HG02642 (cell line): ENCODE measurements at regions not wholly inside any gene's neighbourhood (a gene's known extent, or its start where the extent isn't known, plus 50 kb on each side); places are given as distances from the start of the nearest gene placed in this dataset.

Experiments
- ATAC-seq: cut with Tn5 transposase; IDR thresholded peaks from one replicate; pipeline ENCODE4 v1.9.1; 2021; ENCODE audit warnings: mild to moderate bottlenecking; ENCODE audit not compliant: unreplicated experiment, poor library complexity

GRCh38 chr16:86663685-86664521 is 85.6 kb downstream of the FOXL1 start:
- ATAC-seq: no peak

- ATAC-seq: peak; percentile 72
Observed at GRCh38 chr16:86664522-86665318, 86.4 kb downstream of the FOXL1 start.

GRCh38 chr16:86665319-86665675 is 86.9 kb downstream of the FOXL1 start:
- ATAC-seq: peak; percentile 22

- ATAC-seq: no peak
Observed at GRCh38 chr16:86665929-86666328, 87.6 kb downstream of the FOXL1 start.

GRCh38 chr16:86667035-86667434 is 88.7 kb downstream of the FOXL1 start:
- no peak for ATAC-seq

DNA sequence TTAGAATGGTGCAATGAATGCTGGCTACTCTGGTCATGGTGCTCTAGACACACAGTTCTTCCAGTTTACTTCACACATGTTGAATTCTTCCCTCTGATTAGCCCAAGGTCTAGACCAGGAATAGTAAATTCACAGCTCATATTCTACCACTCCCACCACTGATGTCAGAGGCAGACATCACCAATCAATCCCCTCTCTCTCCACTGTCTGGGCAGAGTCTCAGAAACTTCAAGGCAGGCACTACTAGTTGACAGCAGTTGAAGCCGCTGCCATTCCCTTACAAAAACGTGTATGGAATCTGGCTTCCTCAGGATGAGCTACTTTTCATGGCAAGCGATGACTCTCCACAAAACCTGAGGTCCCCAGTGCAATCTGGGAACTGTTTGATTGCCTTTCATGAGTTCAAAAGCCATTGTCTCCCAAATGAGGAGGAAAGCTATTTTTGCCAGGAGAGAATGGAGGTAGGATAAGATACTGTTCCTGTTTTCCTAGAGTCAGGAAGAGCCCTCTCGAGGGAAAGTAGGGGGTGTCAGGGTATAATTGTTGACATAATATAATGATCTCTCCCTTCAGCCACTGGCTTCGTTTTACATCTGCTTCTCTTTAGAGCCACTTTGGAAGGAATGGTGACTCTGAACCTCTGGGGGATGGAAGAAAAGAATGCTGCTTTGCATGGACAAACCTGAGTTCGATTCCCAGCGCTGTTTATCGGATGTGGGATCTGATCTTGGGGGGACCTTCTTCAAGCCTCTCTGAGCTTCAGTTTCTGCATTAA is 90.0 kb downstream of the FOXL1 start:
- no peak for ATAC-seq

DNA sequence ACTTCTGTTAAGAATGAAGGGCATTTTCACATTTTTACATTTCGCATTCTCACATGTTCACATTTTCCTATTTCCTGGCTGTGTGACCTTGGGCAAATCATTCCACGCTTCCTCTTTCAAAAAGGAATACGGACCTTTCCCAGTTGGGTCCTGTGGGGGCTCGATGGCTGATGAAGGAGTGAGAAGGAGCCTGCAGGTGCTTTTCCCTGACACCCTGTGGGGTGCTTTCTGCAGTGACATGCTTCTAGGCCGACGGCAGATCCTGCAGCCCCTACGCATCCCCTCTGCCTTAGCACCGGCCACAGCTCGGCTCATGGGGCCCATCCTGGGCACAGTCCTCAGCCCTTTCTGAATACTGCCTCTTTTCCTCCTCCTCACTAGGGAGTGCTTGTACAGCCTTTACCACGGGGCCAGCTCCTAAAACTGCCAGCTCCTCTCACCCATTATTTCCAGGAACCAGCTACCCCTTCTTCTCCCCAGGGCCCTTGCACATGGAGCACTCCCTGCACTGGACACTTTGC is 91.0 kb downstream of the FOXL1 start:
- ATAC-seq: no peak

GRCh38 chr16:86669937-86670749 is 91.8 kb downstream of the FOXL1 start:
- no peak for ATAC-seq

DNA sequence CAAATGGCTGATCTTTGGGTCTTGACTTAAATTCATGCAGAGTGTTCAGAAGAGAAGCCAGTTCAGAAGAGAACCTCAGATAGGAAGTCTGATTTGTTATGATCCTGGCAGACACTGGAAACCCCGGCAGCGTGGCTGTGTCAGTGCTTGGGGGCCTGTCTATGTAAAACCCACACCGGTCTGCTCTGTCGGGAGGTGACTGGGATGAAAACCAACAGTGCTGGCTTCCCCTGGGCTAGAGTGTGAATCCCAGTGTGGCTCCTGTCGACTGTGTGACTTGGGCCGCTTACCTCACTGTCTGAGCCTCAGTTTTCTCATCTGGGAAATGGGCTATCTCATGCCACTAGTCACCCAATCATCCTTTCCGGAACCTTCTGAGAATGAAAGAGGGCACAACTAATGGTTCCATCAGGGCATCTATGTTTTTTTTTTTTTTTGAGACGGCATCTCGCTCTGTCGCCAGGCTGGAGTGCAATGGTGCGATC is 92.4 kb downstream of the FOXL1 start:
- ATAC-seq: no peak

- ATAC-seq: no peak
Observed at GRCh38 chr16:86671486-86672178, 93.3 kb downstream of the FOXL1 start.

DNA sequence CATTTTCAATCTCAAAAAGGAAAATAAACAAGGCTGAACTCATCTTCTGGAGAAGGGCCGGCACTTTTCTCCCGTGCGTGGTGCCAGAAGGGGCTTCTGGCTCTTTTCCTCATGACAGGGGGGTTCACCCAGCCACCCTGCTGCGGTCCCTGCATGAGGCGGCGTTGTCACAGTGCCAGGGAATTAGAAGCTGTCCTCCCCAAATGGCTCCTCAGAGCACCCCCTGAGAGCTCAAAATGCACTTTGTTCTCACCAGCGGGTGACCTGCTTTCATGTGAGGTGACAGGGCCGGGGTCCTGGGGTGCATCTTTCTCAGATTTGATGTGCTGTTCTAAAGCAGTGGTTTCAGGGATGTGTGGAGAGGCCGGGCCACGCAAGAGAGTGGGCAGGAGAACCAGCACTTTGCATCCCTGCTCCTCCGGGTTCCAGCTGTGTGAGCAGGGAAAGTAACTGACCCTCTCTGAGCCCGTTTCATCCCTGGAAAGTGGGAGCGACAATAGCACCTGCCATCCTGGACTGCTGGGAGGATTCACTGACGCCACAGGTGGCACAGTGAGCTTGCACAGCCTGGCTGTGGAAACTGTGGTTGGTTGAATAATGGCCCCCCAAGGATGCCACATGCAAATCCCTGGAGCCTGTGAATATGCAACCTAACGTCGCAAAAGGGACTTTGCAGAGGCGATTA is 94.0 kb downstream of the FOXL1 start:
- ATAC-seq: no peak

- no peak for ATAC-seq
Observed at GRCh38 chr16:86673090-86673955, 95.0 kb downstream of the FOXL1 start.

DNA sequence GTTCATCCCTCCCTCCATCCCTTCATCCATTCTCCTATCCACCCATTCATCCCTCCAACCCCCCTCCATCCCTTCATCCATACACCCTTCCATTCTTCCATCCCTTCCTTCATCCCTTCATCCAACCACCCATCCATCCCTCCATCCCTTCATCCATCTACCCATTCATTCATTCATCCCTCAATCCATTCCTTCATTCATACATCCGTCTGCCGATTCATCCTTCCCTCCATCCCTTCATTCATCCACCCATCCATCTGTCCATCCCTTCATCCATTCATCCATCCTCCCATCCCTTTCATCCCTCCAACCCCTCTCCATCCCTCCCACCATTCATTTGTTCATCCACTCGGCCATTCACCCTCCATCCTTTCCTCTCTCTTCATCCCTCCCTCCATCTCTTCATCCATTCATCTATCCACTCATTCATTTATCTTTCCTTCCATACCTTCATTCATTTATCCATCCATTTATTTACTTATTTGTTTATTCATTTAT is 95.7 kb downstream of the FOXL1 start:
- ATAC-seq: no peak

GRCh38 chr16:86676254-86676670 is 97.9 kb downstream of the FOXL1 start:
- no peak for ATAC-seq

GRCh38 chr16:86679490-86679889 is 101.1 kb downstream of the FOXL1 start:
- no peak for ATAC-seq

DNA sequence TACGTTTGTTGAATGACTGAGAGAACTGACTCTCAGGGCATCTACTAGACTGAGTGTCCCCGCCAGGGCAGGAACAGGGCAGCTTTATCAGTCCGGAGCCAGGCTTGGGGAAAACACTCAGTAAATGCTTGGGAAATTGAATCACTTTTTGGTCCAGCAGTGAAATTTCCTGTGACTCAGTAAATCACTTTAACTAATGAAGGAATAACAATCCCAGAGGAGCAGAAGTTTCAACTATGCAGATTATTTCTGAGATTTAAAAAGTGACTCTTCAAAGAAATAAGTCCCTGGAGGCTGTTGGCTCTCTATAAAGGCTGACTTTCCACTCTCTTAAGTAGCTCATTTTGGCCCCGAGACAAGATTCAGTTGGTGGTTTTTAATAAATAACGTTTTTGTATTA is 101.8 kb downstream of the FOXL1 start:
- ATAC-seq: no peak

- ATAC-seq: no peak
Observed at GRCh38 chr16:86680661-86681030, 102.3 kb downstream of the FOXL1 start.
